ENCODE measurements at regions not wholly inside any gene's neighbourhood (a gene's known extent, or its start where the extent isn't known, plus 50 kb on each side); places are given as distances from the start of the nearest gene placed in this dataset.

DNA sequence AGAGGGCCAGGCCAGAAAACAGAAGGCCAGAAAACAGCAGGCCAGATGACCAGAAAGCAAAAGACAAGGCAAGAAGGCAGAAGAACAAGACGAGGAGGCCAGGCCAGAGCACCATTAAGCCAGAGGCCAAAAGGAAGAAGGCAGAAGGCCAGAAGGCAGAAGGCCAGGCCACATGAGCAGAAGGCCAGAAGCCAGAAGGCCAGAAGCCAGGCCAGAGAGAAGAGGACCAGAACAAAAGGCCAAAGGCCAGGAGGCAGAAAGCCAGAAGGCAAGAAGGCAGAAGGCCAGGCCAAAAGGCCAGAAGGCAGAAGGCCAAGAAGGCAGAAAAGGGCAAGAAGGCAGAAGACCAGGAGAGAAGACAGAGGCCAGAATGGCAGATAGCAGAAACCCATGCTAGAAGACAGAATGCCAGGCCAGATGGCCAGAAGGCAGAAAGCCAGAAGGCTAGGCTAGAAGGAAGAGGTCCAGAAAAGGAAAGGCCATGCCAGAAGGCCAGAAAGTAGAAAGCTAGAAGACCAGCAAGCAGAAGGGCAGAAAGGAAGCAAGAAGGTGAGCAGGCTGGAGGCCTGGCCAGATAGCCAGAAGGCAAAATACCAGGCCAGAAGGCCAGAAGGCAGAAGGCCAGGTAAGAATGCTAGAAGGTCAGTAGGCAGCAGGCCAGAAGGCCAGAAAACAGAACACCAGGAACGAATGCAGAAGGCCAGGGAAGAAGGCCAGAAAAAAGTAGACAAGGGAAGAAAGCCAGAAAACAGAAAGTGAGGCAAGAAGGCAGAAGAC, 187.6 kb downstream of the TUBA3C start:
- no peak for DNase-seq
- peaks cover 8 to 23% (median 17%) of the 10 kb centered on the region in 4 donors for H3K4me1 Mint-ChIP-seq
- H3K36me3 Mint-ChIP-seq, result peaks cover 0 to 7% of the 10 kb centered on the region in 2 donors
- POLR2A ChIA-PET (ENCODE audit: partially characterized antibody), result no interaction called here
- no peak overlapping the region for H3K27ac ChIP-seq (ENCODE audit: low read depth, low read length)
- intact Hi-C loops (cut with micrococcal nuclease), result no loop called here
- CTCF ChIA-PET (ENCODE audit: partially characterized antibody), result no interaction called here
- H3K4me3 Mint-ChIP-seq, result peak overlapping the region in 1 of 8 donors; percentile 18
- H3K4me1 ChIP-seq (ENCODE audit: insufficient read depth, low read length), result peaks cover 7% of the 10 kb centered on the region
- no peaks in the 10 kb centered on the region for H3K27me3 ChIP-seq (ENCODE audit: insufficient read depth, low read length)
- peaks cover 0 to 8% (median 2%) of the 10 kb centered on the region in 8 donors for H3K9me3 Mint-ChIP-seq
- H3K27me3 Mint-ChIP-seq, result no peaks in the 10 kb centered on the region
- no peak overlapping the region for H3K4me3 ChIP-seq (ENCODE audit: low read length in 2 of 2)
- H3K27ac Mint-ChIP-seq, result peak overlapping the region in 2 of 7 donors; percentile 53 to 54
- no peaks in the 10 kb centered on the region for H3K9me3 ChIP-seq (ENCODE audit: control insufficient read depth in 1 of 2, low read length in 2 of 2)
- H3K36me3 ChIP-seq (ENCODE audit: insufficient read depth, low read length), result no peaks in the 10 kb centered on the region

DNA sequence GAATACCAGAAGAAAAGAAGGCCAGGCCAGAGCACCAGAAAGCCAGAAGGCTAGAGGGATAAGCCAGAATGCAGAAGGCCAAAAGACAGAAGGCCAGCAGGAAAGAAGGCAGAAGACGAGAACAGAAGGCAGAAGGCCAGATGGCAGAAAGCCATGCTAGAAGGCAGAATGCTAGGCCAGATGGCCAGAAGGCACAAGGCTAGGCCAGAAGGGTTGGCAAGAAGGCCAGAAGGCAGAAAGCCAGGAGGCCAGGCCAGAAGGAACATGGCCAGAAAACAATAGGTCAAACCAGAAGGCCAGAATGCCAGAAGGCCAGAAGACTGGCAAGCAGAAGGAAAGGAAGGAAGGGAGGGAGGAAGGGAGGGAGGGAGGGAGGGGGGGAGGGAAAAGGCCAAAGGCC, 188.8 kb downstream of the TUBA3C start:
- H3K9me3 Mint-ChIP-seq, result peaks cover 0 to 9% (median 3%) of the 10 kb centered on the region in 8 donors
- POLR2A ChIA-PET (ENCODE audit: partially characterized antibody), result no interaction called here
- H3K36me3 Mint-ChIP-seq, result peaks cover 0 to 10% of the 10 kb centered on the region in 2 donors
- no peak overlapping the region for H3K4me3 Mint-ChIP-seq
- Histone ChIP-seq H3K36me3 (ENCODE audit: insufficient read depth, low read length) (no peaks in the 10 kb centered on the region), H3K4me3 (ENCODE audit: low read length in 2 of 2) (no peak overlapping the region), H3K9me3 (ENCODE audit: control insufficient read depth in 1 of 2, low read length in 2 of 2) (no peaks in the 10 kb centered on the region), H3K4me1 (ENCODE audit: insufficient read depth, low read length) (no peaks in the 10 kb centered on the region), H3K27ac (ENCODE audit: low read depth, low read length) (no peak overlapping the region), H3K27me3 (ENCODE audit: insufficient read depth, low read length) (no peaks in the 10 kb centered on the region)
- CTCF ChIA-PET (ENCODE audit: partially characterized antibody), result no interaction called here
- H3K4me1 Mint-ChIP-seq, result peaks cover 4 to 12% (median 7%) of the 10 kb centered on the region in 4 donors
- intact Hi-C loops (cut with micrococcal nuclease), result no loop called here
- H3K27ac Mint-ChIP-seq, result peak overlapping the region in 1 of 7 donors; percentile 11
- DNase-seq, result no peak
- no peaks in the 10 kb centered on the region for H3K27me3 Mint-ChIP-seq

DNA sequence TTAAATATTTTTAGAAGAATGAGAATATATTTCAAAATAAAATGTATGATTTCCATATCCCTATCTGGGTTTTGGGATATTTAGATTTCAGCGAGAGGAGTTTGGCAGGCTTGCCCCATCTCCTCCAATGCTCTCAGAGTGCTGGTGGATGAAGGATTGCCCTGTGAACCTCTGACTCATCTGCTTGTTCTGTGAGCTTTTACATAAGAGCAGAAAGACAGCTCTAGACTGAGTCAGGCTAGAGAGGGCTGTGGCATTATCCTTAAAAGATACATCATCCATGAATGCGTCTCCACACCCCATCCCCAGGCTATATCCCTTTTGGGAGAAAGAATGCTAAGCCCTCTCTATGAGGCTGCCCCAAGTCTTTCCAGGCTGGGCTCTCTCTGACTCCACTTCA, 190.6 kb downstream of the TUBA3C start:
- intact Hi-C loops (cut with micrococcal nuclease), result no loop called here
- H3K4me1 Mint-ChIP-seq, result peaks cover 0 to 10% (median 5%) of the 10 kb centered on the region in 4 donors
- H3K36me3 Mint-ChIP-seq, result peaks cover 0 to 18% of the 10 kb centered on the region in 2 donors
- H3K9me3 Mint-ChIP-seq, result peaks cover 0 to 9% (median 4%) of the 10 kb centered on the region in 8 donors
- H3K27me3 ChIP-seq (ENCODE audit: insufficient read depth, low read length), result no peaks in the 10 kb centered on the region
- H3K36me3 ChIP-seq (ENCODE audit: insufficient read depth, low read length), result no peaks in the 10 kb centered on the region
- H3K9me3 ChIP-seq (ENCODE audit: control insufficient read depth in 1 of 2, low read length in 2 of 2), result no peaks in the 10 kb centered on the region
- ChIA-PET POLR2A (ENCODE audit: partially characterized antibody) (no interaction called here), CTCF (ENCODE audit: partially characterized antibody) (no interaction called here)
- H3K27ac ChIP-seq (ENCODE audit: low read depth, low read length), result no peak overlapping the region
- H3K4me3 ChIP-seq (ENCODE audit: low read length in 2 of 2), result no peak overlapping the region
- DNase-seq, result no peak
- H3K4me1 ChIP-seq (ENCODE audit: insufficient read depth, low read length), result no peaks in the 10 kb centered on the region
- no peak overlapping the region for H3K27ac Mint-ChIP-seq
- no peak overlapping the region for H3K4me3 Mint-ChIP-seq
- peaks cover 0 to 2% of the 10 kb centered on the region in 2 donors for H3K27me3 Mint-ChIP-seq

DNA sequence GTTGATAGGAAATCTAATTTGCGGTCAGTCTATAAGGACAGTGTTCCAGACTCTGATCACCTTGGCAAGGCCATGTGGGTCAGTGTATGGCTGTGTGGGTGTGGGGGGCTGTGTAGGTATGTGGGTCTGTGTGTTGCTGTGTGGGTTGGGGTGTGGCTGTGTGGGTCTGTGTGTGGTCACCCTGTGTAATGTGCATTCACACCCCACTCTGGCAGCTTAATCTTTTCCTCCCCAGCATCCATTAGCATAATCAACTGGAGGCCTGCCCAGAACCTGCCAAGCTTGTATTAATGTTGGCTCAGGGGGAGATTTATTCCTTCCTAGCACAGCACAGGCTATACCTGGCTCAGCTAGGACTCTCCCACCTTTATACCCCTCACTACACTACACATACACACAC, 203.2 kb downstream of the TUBA3C start:
- ChIA-PET POLR2A (ENCODE audit: partially characterized antibody) (no interaction called here), CTCF (ENCODE audit: partially characterized antibody) (no interaction called here)
- Mint-ChIP-seq H3K27ac (peak overlapping the region in 1 of 7 donors; percentile 61), H3K4me3 (no peak overlapping the region), H3K9me3 (peaks cover 0 to 10% (median 5%) of the 10 kb centered on the region in 8 donors), H3K36me3 (peaks cover 0 to 11% of the 10 kb centered on the region in 2 donors), H3K27me3 (no peaks in the 10 kb centered on the region), H3K4me1 (no peaks in the 10 kb centered on the region)
- Histone ChIP-seq H3K36me3 (ENCODE audit: insufficient read depth, low read length) (no peaks in the 10 kb centered on the region), H3K27ac (ENCODE audit: low read depth, low read length) (no peak overlapping the region), H3K27me3 (ENCODE audit: insufficient read depth, low read length) (no peaks in the 10 kb centered on the region), H3K9me3 (ENCODE audit: control insufficient read depth in 1 of 2, low read length in 2 of 2) (no peaks in the 10 kb centered on the region), H3K4me3 (ENCODE audit: low read length in 2 of 2) (no peak overlapping the region), H3K4me1 (ENCODE audit: insufficient read depth, low read length) (no peaks in the 10 kb centered on the region)
- no peak for DNase-seq
- intact Hi-C loops (cut with micrococcal nuclease), result no loop called here

DNA sequence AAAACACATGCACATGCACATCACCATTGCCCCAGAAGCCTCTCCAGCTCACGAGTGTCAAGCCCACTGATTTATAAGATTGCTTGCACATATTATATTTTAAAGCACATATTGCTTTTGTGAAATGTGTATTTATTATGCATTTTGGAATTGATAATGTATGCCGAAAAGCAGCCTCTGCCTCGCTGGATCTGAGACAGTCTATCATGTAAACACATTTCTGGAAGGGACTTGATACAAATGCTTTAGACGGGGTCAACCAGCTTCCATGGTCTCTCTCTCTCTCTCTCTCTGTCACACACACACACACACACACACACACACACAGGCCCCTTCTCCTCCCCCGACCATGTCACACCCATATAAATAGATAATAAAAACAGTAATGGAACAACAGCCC, 203.8 kb downstream of the TUBA3C start:
- intact Hi-C loops (cut with micrococcal nuclease), result no loop called here
- CTCF ChIA-PET (ENCODE audit: partially characterized antibody), result no interaction called here

DNA sequence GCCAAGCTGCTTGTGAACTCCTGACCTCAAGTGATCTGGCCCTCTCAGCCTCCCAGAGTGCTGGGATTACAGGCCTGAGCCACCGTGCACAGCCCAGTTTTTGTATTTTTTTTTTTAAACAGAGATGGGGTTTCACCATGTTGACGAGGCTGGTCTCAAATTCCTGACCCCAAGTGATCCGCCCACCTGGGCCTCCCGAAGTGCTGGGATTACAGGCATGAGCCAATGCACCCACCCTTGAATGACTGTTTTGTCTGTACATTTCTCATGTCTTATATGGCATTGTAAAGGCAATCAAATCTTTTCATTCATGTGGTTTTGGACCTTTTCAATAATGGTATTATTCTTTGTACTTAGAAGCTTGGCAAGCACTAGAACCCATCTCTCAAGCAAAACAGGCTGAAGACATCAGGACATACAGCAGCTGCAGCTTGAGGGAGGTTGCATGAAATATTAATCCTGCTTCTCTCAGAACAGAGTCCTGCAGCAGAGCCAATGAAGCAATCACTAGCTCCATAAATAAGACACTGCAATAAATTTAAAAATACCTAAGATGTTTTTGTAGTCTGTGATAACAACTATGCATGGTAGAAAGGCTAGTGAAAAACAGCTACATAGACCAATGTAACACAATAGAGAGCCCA, 209.9 kb downstream of the TUBA3C start:
- intact Hi-C loops (cut with micrococcal nuclease), result no loop called here
- Histone ChIP-seq H3K4me3 (ENCODE audit: low read length in 2 of 2) (no peak overlapping the region), H3K4me1 (ENCODE audit: insufficient read depth, low read length) (no peaks in the 10 kb centered on the region), H3K36me3 (ENCODE audit: insufficient read depth, low read length) (no peaks in the 10 kb centered on the region), H3K9me3 (ENCODE audit: control insufficient read depth in 1 of 2, low read length in 2 of 2) (no peaks in the 10 kb centered on the region), H3K27ac (ENCODE audit: low read depth, low read length) (no peak overlapping the region), H3K27me3 (ENCODE audit: insufficient read depth, low read length) (no peaks in the 10 kb centered on the region)
- no peaks in the 10 kb centered on the region for H3K27me3 Mint-ChIP-seq
- no peak overlapping the region for H3K4me3 Mint-ChIP-seq
- no peak overlapping the region for H3K27ac Mint-ChIP-seq
- DNase-seq, result no peak
- ChIA-PET CTCF (ENCODE audit: partially characterized antibody) (no interaction called here), POLR2A (ENCODE audit: partially characterized antibody) (no interaction called here)
- peaks cover 0 to 2% (median 0%) of the 10 kb centered on the region in 8 donors for H3K9me3 Mint-ChIP-seq
- no peaks in the 10 kb centered on the region for H3K36me3 Mint-ChIP-seq
- H3K4me1 Mint-ChIP-seq, result no peaks in the 10 kb centered on the region

More for the DNA sequence above, 203.8 kb downstream of the TUBA3C start:
- no peaks in the 10 kb centered on the region for H3K27me3 ChIP-seq (ENCODE audit: insufficient read depth, low read length)
- no peak for DNase-seq
- POLR2A ChIA-PET (ENCODE audit: partially characterized antibody), result no interaction called here
- H3K36me3 ChIP-seq (ENCODE audit: insufficient read depth, low read length), result no peaks in the 10 kb centered on the region
- no peak overlapping the region for H3K4me3 ChIP-seq (ENCODE audit: low read length in 2 of 2)
- no peaks in the 10 kb centered on the region for H3K9me3 ChIP-seq (ENCODE audit: control insufficient read depth in 1 of 2, low read length in 2 of 2)
- Mint-ChIP-seq H3K4me1 (no peaks in the 10 kb centered on the region), H3K9me3 (peaks cover 0 to 5% (median 3%) of the 10 kb centered on the region in 8 donors), H3K27me3 (no peaks in the 10 kb centered on the region), H3K27ac (no peak overlapping the region), H3K36me3 (peaks cover 0 to 9% of the 10 kb centered on the region in 2 donors), H3K4me3 (no peak overlapping the region)
- H3K27ac ChIP-seq (ENCODE audit: low read depth, low read length), result no peak overlapping the region
- H3K4me1 ChIP-seq (ENCODE audit: insufficient read depth, low read length), result no peaks in the 10 kb centered on the region

DNA sequence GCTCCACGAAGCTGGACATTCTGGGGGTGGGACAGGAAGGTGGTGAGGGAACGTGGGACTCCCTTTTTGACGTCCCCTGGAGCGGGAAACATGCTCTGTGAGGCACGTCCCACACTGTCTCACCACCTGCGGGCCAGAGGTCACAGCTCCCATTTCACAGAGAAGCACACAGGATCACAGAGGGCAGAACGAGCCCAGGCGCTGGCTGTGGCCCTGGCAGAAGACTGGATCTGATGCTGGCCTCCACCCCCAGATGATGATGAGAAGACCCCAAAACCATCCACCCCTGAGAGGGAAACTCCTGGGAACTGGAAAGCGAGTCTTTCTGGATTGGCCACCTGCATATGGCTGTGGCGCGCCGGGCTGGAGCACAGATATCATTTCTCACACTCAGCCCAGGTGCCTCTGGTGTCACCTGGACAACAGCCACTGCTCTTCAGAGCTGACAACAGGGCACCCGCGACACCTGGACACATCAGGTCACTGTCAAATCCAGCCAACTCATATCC, 216.2 kb downstream of the TUBA3C start:
- Mint-ChIP-seq H3K4me1 (no peaks in the 10 kb centered on the region), H3K9me3 (peaks cover 0 to 3% (median 0%) of the 10 kb centered on the region in 8 donors), H3K27me3 (peaks cover 0 to 1% of the 10 kb centered on the region in 2 donors), H3K4me3 (no peak overlapping the region), H3K36me3 (no peaks in the 10 kb centered on the region), H3K27ac (no peak overlapping the region)
- POLR2A ChIA-PET (ENCODE audit: partially characterized antibody), result no interaction called here
- intact Hi-C loops (cut with micrococcal nuclease), result no loop called here
- Histone ChIP-seq H3K27ac (ENCODE audit: low read depth, low read length) (no peak overlapping the region), H3K27me3 (ENCODE audit: insufficient read depth, low read length) (no peaks in the 10 kb centered on the region), H3K36me3 (ENCODE audit: insufficient read depth, low read length) (no peaks in the 10 kb centered on the region), H3K4me1 (ENCODE audit: insufficient read depth, low read length) (no peaks in the 10 kb centered on the region), H3K4me3 (ENCODE audit: low read length in 2 of 2) (no peak overlapping the region), H3K9me3 (ENCODE audit: control insufficient read depth in 1 of 2, low read length in 2 of 2) (no peaks in the 10 kb centered on the region)
- CTCF ChIA-PET (ENCODE audit: partially characterized antibody), result no interaction called here
- DNase-seq, result no peak
